Activated B cell treated with CpG ODN at 0.5 μM for 24 hours (primary cell): ENCODE measurements at regions not wholly inside any gene's neighbourhood (a gene's known extent, or its start where the extent isn't known, plus 50 kb on each side); places are given as distances from the start of the nearest gene placed in this dataset.

ENCODE experiments used
- ATAC-seq: fragments of 200-7000 bp; cut with Tn5 transposase; one replicate; pipeline ENCODE4 v1.10.0; 2021; ENCODE audit warnings: low read depth, mild to moderate bottlenecking, moderate library complexity
- CTCF ChIA-PET: fragments of 350-600 bp; sonication (Branson Sonifier 250); formaldehyde crosslinking; loops from one replicate; lab custom pipeline; 2021; ENCODE audit warnings: antibody characterized with exemption; lab: Charles Lee
- POLR2A ChIA-PET: fragments of 350-600 bp; sonication (Branson Sonifier 250); formaldehyde crosslinking; loops from one replicate; lab custom pipeline; 2021; ENCODE audit warnings: antibody characterized with exemption; lab: Charles Lee
- DNase-seq: peaks from one replicate; pipeline ENCODE4 v3.0.0; 2022
- H3K27ac Mint-ChIP-seq: one replicate; pipeline ENCODE4 v1.8.0; 2020; ENCODE audit warnings: mixed read lengths
- H3K27me3 Mint-ChIP-seq: one replicate; pipeline ENCODE4 v1.8.0; 2021; ENCODE audit warnings: mixed read lengths
- H3K36me3 Mint-ChIP-seq: one replicate; pipeline ENCODE4 v1.8.0; 2021; ENCODE audit warnings: low read depth, mixed read lengths
- H3K4me1 Mint-ChIP-seq: one replicate; pipeline ENCODE4 v1.8.0; 2021; ENCODE audit warnings: mixed read lengths
- H3K4me3 Mint-ChIP-seq: one replicate; pipeline ENCODE4 v1.8.0; 2020; ENCODE audit warnings: mild to moderate bottlenecking, mixed read lengths
- H3K9me3 Mint-ChIP-seq: one replicate; pipeline ENCODE4 v1.8.0; 2020; ENCODE audit warnings: mixed read lengths
- CTCF ChIP-seq: fragments of 200-600 bp; IDR thresholded peaks from one replicate; pipeline ENCODE4 v1.8.0; 2022; ENCODE audit warnings: antibody characterized with exemption, mild to moderate bottlenecking
- intact Hi-C: fragments of 100-400 bp; cut with micrococcal nuclease; formaldehyde crosslinking; loops from one replicate; pipeline ENCODE4 v1.15.1; 2024

DNA sequence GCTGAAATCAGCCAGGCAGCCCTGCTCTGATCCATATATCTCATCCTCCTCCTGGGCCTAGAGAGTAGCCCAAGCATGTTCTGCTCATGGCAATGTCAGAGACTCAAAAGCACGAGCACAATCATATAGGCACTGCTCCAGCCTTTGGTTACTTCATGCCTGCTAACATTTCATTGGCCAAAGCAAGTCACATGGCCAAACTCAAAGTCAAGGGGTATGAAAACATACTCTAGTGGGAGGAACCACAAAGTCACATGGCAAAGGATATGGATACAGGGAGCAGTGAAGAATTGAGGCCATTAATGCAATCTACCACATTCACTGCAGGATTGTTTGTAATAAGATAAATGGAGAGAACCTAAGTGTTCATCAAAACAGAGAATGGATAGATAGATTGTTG lies 87.8 kb upstream of the SPATS2L start:
- Mint-ChIP-seq H3K4me3 (no peak overlapping the region), H3K27me3 (peaks cover 9% of the 10 kb centered on the region), H3K9me3 (no peaks in the 10 kb centered on the region), H3K4me1 (no peaks in the 10 kb centered on the region), H3K36me3 (no peaks in the 10 kb centered on the region), H3K27ac (no peak overlapping the region)
- ChIA-PET CTCF (no interaction called here), POLR2A (no interaction called here)
- intact Hi-C loops: no loop called here
- no peak for ATAC-seq
- no peak for DNase-seq
- no peak for TF ChIP-seq CTCF

- ChIA-PET CTCF (no interaction called here), POLR2A (no interaction called here)
- H3K9me3 Mint-ChIP-seq: no peaks in the 10 kb centered on the region
- intact Hi-C loops: no loop called here
- H3K4me1 Mint-ChIP-seq: no peaks in the 10 kb centered on the region
- H3K4me3 Mint-ChIP-seq: no peak overlapping the region
- peaks cover 9% of the 10 kb centered on the region for H3K27me3 Mint-ChIP-seq
- no peaks in the 10 kb centered on the region for H3K36me3 Mint-ChIP-seq
- no peak overlapping the region for H3K27ac Mint-ChIP-seq
- TF ChIP-seq CTCF: no peak
- DNase-seq (no peak), ATAC-seq (no peak)
Observed at GRCh38 chr2:200219309-200220113, 87.0 kb upstream of the SPATS2L start.

DNA sequence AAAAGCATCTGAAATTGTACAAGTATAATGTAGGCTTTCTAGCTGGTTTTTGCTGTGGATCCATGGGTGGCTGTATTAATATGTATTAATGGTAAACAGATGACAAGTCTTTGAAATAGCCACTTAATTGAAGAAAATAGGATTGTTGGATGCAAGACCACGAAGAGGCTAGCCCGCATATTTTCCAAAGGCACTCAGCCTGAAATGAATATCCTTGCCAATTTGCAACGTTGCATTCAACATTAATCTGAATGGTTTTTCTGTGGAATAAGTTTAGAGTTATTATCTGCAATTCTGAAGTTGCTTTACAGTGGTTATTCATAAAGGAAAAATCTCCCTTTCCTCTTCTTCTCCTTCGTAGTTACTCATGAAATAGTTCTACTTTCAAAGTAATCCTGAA lies 86.2 kb upstream of the SPATS2L start:
- CTCF ChIA-PET: no interaction called here
- DNase-seq (no peak), ATAC-seq (no peak)
- TF ChIP-seq CTCF: no peak
- Mint-ChIP-seq H3K4me3 (no peak overlapping the region), H3K4me1 (no peaks in the 10 kb centered on the region), H3K27me3 (peaks cover 14% of the 10 kb centered on the region), H3K27ac (no peak overlapping the region), H3K9me3 (no peaks in the 10 kb centered on the region), H3K36me3 (no peaks in the 10 kb centered on the region)
- intact Hi-C loops: no loop called here
- POLR2A ChIA-PET: no interaction called here

DNA sequence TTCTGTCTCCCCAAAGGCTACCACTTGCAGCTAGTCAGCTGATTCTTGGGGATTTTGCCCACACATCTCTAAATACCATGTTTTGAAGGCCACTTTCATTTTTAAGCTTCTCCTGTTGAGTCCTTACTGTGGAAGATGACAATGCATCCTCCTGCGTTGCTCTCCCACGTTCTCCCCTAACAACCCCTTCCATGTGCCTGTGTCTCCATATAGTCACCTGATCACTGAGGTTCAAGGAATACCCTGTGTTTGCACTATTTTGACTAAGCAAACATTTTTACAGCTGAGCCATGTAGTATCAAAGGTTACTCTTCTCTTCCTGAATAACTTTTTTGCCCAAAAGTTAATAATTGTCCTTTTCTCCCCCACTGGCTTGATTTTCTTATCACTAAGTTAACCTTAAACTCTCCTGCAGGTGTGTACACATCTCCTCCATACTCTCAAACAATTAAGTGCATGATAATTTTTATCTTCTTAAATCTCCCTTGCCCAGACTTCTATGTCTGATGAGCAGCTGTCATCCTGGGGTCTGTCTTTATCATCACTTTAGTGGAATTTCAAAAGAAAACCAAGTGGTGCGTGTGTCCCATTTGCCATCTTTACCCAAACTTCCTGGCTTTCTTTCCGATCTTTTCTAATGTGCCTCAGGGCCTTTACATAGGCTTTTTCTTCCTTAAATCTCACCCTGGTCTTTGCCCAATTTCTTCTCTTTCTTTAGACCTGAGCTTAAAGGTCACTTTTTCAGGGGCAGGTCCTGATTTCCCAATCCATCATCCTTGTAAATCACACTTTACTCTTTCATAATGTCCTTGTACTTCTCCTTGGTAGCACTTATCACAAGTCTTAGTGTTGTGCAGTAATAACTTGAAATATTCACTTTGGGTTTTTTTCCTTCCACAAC lies 85.2 kb upstream of the SPATS2L start:
- intact Hi-C loops: no loop called here
- no peak for ATAC-seq
- no peak for TF ChIP-seq CTCF
- ChIA-PET CTCF (no interaction called here), POLR2A (no interaction called here)
- no peak overlapping the region for H3K27ac Mint-ChIP-seq
- H3K4me1 Mint-ChIP-seq: no peaks in the 10 kb centered on the region
- no peaks in the 10 kb centered on the region for H3K36me3 Mint-ChIP-seq
- peaks cover 14% of the 10 kb centered on the region for H3K27me3 Mint-ChIP-seq
- no peak overlapping the region for H3K4me3 Mint-ChIP-seq
- no peak for DNase-seq
- H3K9me3 Mint-ChIP-seq: no peaks in the 10 kb centered on the region

DNA sequence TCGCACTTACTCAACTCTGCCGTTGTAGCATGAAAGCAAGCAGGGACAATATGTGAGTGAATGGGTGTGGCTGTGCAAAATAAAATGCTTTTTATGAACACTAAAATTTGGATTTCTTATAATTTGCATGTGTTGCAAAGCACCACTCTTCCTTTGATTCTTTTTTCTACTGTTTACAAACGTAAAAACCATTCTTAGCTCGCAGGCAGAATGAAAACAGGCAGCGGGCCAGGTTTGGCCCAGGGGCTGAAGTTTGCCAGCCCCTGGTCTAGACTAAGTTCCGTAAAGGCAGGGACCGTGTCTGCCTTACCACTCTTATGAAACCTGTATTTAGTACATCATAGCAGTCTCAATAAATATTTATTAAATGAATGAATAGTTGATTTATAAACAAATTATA lies 83.7 kb upstream of the SPATS2L start:
- no peak for TF ChIP-seq CTCF
- Mint-ChIP-seq H3K27ac (no peak overlapping the region), H3K4me3 (no peak overlapping the region), H3K9me3 (no peaks in the 10 kb centered on the region), H3K4me1 (no peaks in the 10 kb centered on the region), H3K36me3 (no peaks in the 10 kb centered on the region), H3K27me3 (peaks cover 14% of the 10 kb centered on the region)
- DNase-seq (no peak), ATAC-seq (no peak)
- CTCF ChIA-PET: no interaction called here
- intact Hi-C loops: no loop called here
- POLR2A ChIA-PET: no interaction called here
